Peyer's patch (tissue), 4 donors: ENCODE measurements at regions not wholly inside any gene's neighbourhood (a gene's known extent, or its start where the extent isn't known, plus 50 kb on each side); places are given as distances from the start of the nearest gene placed in this dataset.

ENCODE experiments used
- DNase-seq, 3 donors: peaks; one replicate each; pipeline ENCODE4 v3.0.0-alpha.2; 2017 to 2019
- H3K27ac ChIP-seq, 4 donors: fragments of 200-600 bp; sonication (generic); one replicate each; pipeline ENCODE4 v1.5.1; 2016 to 2019
- H3K27me3 ChIP-seq, 2 donors: fragments of 200-600 bp; sonication (generic); one replicate each; pipeline ENCODE4 v1.5.1; 2019
- H3K36me3 ChIP-seq, 3 donors: fragments of 200-600 bp; sonication (generic); one replicate each; pipeline ENCODE4 v1.5.1; 2016 to 2019
- H3K4me1 ChIP-seq, 4 donors: fragments of 200-600 bp; sonication (generic); one replicate each; pipeline ENCODE4 v1.5.1; 2016 to 2019
- H3K4me3 ChIP-seq, 4 donors: fragments of 200-600 bp; sonication (generic); 1 replicate in 3 of 4; 2 replicates in 1 of 4; pipeline ENCODE4 v1.5.1; 2016 to 2019; ENCODE audit warnings: mild to moderate bottlenecking in 1 of 4
- H3K9me3 ChIP-seq, 4 donors: fragments of 200-600 bp; sonication (generic); one replicate each; pipeline ENCODE4 v1.5.1; 2016 to 2019; ENCODE audit warnings: mild to moderate bottlenecking in 1 of 4
- CTCF ChIP-seq, 6 experiments: fragments of 450-650 bp in 4 of 6; fragments of 200-600 bp in 2 of 6; sonication (generic) in 1 of 6; IDR thresholded peaks; one replicate each; pipeline ENCODE4 v1.5.1; 2017 to 2019; ENCODE audit warnings: antibody characterized with exemption in 6 of 6, mild to moderate bottlenecking in 3 of 6, moderate library complexity in 1 of 6
- POLR2A ChIP-seq, 2 donors: fragments of 450-650 bp; IDR thresholded peaks; one replicate each; pipeline ENCODE4 v1.5.1; 2017; ENCODE audit warnings: antibody characterized with exemption in 2 of 2, mild to moderate bottlenecking in 2 of 2, moderate library complexity in 2 of 2

- Histone ChIP-seq H3K36me3 (no peaks in the 10 kb centered on the region), H3K4me1 (no peaks in the 10 kb centered on the region), H3K27ac (no peak overlapping the region), H3K27me3 (no peaks in the 10 kb centered on the region), H3K4me3 (no peak overlapping the region), H3K9me3 (no peaks in the 10 kb centered on the region)
- TF ChIP-seq POLR2A (IDR thresholded peaks at IDR 0.05) (no peak), CTCF (IDR thresholded peaks at IDR 0.05) (no peak)
- no peak for DNase-seq
Observed at GRCh38 chr15:26113296-26113695, 250.2 kb upstream of the ATP10A start.

GRCh38 chr15:26109203-26109602, 246.1 kb upstream of the ATP10A start:
- TF ChIP-seq CTCF (IDR thresholded peaks at IDR 0.05) = no peak
- TF ChIP-seq POLR2A (IDR thresholded peaks at IDR 0.05) = no peak
- no peak overlapping the region for H3K27ac ChIP-seq
- H3K4me1 ChIP-seq = no peaks in the 10 kb centered on the region
- no peak for DNase-seq
- no peaks in the 10 kb centered on the region for H3K36me3 ChIP-seq
- H3K9me3 ChIP-seq = peaks cover 0 to 7% (median 0%) of the 10 kb centered on the region in 4 donors
- no peaks in the 10 kb centered on the region for H3K27me3 ChIP-seq
- no peak overlapping the region for H3K4me3 ChIP-seq

- Histone ChIP-seq H3K4me1 (no peaks in the 10 kb centered on the region), H3K36me3 (no peaks in the 10 kb centered on the region), H3K4me3 (no peak overlapping the region), H3K27me3 (no peaks in the 10 kb centered on the region), H3K27ac (no peak overlapping the region), H3K9me3 (peaks cover 0 to 7% (median 0%) of the 10 kb centered on the region in 4 donors)
- no peak for DNase-seq
- no peak for TF ChIP-seq CTCF (IDR thresholded peaks at IDR 0.05)
- TF ChIP-seq POLR2A (IDR thresholded peaks at IDR 0.05) = no peak
Observed at GRCh38 chr15:26106556-26106955, 243.4 kb upstream of the ATP10A start.

- H3K4me1 ChIP-seq = no peaks in the 10 kb centered on the region
- peaks cover 0 to 7% (median 0%) of the 10 kb centered on the region in 4 donors for H3K9me3 ChIP-seq
- H3K36me3 ChIP-seq = no peaks in the 10 kb centered on the region
- H3K27ac ChIP-seq = no peak overlapping the region
- TF ChIP-seq CTCF (IDR thresholded peaks at IDR 0.05) (no peak), POLR2A (IDR thresholded peaks at IDR 0.05) (no peak)
- no peak for DNase-seq
- H3K4me3 ChIP-seq = no peak overlapping the region
- no peaks in the 10 kb centered on the region for H3K27me3 ChIP-seq
Observed at GRCh38 chr15:26103002-26103404, 239.9 kb upstream of the ATP10A start.

- DNase-seq = no peak
- Histone ChIP-seq H3K36me3 (no peaks in the 10 kb centered on the region), H3K4me1 (no peaks in the 10 kb centered on the region), H3K9me3 (peaks cover 0 to 7% (median 0%) of the 10 kb centered on the region in 4 donors), H3K27me3 (no peaks in the 10 kb centered on the region), H3K27ac (no peak overlapping the region), H3K4me3 (no peak overlapping the region)
- TF ChIP-seq POLR2A (IDR thresholded peaks at IDR 0.05) (no peak), CTCF (IDR thresholded peaks at IDR 0.05) (no peak)
Observed at GRCh38 chr15:26102365-26102764, 239.2 kb upstream of the ATP10A start.

- Histone ChIP-seq H3K27me3 (no peaks in the 10 kb centered on the region), H3K27ac (no peak overlapping the region), H3K4me3 (no peak overlapping the region), H3K36me3 (no peaks in the 10 kb centered on the region), H3K9me3 (peaks cover 0 to 3% (median 0%) of the 10 kb centered on the region in 4 donors), H3K4me1 (no peaks in the 10 kb centered on the region)
- no peak for TF ChIP-seq POLR2A (IDR thresholded peaks at IDR 0.05)
- no peak for TF ChIP-seq CTCF (IDR thresholded peaks at IDR 0.05)
- no peak for DNase-seq
Observed at GRCh38 chr15:26101443-26101842, 238.3 kb upstream of the ATP10A start.
